ENCODE measurements at regions not wholly inside any gene's neighbourhood (a gene's known extent, or its start where the extent isn't known, plus 50 kb on each side); places are given as distances from the start of the nearest gene placed in this dataset.

GRCh38 chr1:37286881-37287280, 187.5 kb upstream of the ZC3H12A start:
- no peak for TF ChIP-seq CTCF (IDR thresholded peaks at IDR 0.05; ENCODE audit: poor library complexity)
- TF ChIP-seq EZH2 (IDR thresholded peaks at IDR 0.05; ENCODE audit: borderline replicate concordance): no peak
- no peak for TF ChIP-seq EZH2phosphoT487 (IDR thresholded peaks at IDR 0.05; ENCODE audit: low read depth, severe bottlenecking, unreplicated experiment)

Data from hepatocyte (in vitro differentiated cells).